GM12873 (cell line): ENCODE measurements at regions not wholly inside any gene's neighbourhood (a gene's known extent, or its start where the extent isn't known, plus 50 kb on each side); places are given as distances from the start of the nearest gene placed in this dataset.

Source experiments
- TF ChIP-seq, protein P1 (sequence below): IDR thresholded peaks from 2 replicates; pipeline ENCODE4 v1.5.1; 2012; ENCODE audit warnings: low read depth, mild to moderate bottlenecking, moderate library complexity, low read length, control low read depth; ENCODE audit not compliant: insufficient read depth; ENCODE audit errors: missing control alignments

DNA sequence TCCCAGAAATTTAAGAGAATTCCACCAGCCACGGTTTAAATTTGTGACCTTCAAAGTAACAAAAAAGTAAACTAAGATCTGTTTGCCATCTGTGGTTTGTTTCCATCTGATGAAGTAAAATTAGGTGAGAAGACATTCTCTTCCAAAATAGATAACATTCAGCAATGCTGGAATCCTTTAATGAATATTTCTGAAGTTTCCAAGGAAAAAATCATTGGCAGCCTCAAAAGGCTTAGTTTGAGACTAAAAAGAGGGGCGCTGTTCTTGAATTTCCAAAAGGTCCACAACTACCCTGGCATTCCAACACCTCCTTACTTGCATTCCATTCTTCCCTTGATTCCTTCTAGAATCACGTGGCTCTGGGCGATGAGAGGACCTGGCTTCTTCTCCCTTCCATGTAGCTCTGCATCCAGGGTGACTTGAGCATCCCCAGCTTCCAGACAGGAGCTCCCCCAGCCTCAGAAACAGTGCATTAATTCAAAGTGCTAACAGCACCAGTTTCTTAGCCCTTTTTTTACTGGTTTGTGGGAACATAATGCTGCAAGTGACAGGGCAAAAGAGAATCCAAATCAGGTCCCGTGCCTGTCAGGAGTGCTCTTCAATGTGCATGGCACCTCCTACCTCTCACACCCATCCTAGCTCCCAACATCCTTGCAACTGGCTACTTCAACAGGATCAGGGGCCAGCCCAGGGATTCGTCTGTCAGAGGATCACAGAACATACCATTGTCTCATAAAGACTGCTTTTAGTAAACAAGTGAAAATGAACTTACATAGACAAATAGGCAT lies 191.5 kb upstream of the S1PR3 start:
- TF ChIP-seq, protein P1, sequence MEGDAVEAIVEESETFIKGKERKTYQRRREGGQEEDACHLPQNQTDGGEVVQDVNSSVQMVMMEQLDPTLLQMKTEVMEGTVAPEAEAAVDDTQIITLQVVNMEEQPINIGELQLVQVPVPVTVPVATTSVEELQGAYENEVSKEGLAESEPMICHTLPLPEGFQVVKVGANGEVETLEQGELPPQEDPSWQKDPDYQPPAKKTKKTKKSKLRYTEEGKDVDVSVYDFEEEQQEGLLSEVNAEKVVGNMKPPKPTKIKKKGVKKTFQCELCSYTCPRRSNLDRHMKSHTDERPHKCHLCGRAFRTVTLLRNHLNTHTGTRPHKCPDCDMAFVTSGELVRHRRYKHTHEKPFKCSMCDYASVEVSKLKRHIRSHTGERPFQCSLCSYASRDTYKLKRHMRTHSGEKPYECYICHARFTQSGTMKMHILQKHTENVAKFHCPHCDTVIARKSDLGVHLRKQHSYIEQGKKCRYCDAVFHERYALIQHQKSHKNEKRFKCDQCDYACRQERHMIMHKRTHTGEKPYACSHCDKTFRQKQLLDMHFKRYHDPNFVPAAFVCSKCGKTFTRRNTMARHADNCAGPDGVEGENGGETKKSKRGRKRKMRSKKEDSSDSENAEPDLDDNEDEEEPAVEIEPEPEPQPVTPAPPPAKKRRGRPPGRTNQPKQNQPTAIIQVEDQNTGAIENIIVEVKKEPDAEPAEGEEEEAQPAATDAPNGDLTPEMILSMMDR, result no peak

DNA sequence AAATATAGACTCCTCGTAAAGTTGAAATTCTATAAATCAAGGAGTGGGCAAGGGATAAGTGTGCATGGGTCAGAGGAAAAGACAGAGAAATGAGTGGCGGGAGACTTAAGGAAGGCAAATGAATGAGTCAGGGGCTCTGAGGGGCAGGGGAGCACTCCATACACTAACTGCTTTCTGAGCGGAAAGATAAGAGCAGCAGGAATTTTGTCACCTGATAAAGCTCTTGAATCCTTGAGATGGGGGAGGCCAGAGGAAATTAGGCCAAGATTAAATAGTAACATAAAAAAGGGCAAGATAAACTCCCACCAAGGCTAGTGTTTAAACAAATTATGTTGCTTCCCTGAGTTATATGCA lies 191.0 kb upstream of the S1PR3 start:
- TF ChIP-seq, protein P1, result no peak

DNA sequence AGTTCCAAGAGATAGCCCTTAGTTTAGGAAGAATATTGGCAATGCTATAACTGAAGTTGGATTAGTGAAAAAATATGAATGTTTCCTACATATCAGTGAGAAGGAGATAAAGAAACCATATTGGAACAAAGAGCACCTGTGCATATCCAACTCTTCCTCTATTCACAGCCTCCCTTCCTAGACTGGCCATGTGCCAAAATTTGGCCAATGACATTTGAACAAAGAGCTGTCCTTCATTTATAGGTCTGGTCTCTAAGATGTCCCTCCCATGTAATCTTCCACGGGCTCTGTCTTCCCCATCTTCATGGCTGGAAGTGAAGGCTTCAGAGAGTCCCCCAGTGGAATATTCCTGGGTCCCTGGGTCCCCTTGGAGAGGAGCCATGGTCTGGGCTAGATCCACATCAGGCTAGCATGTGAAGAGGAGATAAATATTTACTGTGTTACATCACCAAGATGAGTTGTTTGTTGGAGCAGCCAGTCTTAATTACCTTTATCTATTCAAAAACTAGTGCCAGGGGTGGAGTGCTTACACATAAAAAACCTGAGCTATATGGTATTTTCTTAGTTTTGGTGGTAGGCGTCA lies 190.0 kb upstream of the S1PR3 start:
- TF ChIP-seq, protein P1, result no peak

DNA sequence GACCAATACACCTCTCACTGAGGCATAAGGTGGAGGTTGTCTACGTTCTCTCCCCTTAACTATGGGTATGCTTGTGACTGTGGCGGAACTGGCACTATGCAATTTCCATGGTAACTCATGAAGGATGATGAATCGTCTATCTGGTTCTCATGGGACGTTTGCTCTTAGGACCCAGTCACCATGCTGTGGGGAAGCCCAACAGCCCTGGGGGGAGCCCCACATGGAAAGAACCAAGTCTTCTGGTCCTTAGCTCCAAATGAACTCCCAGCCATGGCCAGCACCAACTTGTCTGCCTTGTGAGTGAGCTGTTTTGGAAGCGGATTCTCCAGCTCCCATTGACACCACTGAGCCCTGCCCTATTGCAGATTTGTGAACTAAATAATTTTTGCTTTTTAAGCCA lies 188.7 kb upstream of the S1PR3 start:
- TF ChIP-seq, protein P1, result no peak

DNA sequence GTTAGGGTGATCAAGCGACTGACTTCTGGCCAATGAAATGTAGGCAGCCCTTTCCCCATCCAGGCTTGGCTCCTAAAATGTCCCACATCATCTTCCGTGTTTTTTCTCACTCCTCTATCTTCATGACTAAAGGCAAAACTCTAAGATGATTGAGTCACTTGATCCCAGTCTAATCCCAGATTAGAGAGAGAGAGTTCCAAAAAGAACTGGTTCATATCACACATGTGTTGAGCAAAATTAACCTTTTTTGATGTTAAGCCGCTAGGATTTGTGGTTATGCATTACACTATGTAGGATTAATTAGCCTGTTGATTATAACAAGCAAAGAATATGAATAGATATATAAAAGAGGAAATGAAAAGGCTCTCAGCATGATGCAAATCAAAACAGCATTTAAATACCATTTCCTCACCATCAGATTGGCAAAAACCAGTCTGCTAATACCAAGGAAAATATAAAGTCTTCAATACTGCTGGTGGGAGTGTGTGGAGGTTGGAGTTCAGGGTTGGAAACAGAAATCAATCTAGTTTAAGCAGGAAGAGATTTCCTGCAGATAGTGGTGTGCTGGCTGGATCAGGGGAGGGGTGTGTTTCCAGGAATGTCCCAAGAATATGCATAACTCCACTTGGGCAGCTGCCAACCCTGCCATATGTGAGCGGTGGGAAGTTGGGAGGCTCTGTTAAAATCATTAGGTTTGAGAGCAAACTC lies 187.6 kb upstream of the S1PR3 start:
- TF ChIP-seq, protein P1, result no peak

DNA sequence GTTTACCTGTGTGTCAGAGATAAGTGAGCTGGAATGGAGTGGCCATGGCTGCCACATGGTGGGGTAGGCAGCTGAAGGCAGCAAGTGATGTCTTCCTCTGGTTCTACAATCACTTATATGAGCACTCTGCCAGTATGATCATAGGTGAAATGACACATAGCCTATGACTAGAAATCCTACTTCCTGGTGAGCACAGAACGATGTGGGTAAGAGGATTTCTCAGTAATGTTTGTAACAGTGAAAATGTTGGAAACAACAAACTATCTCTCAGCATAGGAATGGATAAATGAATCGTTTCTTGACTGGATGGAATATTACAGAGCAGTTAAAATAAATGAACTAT lies 187.0 kb upstream of the S1PR3 start:
- TF ChIP-seq, protein P1, result no peak

DNA sequence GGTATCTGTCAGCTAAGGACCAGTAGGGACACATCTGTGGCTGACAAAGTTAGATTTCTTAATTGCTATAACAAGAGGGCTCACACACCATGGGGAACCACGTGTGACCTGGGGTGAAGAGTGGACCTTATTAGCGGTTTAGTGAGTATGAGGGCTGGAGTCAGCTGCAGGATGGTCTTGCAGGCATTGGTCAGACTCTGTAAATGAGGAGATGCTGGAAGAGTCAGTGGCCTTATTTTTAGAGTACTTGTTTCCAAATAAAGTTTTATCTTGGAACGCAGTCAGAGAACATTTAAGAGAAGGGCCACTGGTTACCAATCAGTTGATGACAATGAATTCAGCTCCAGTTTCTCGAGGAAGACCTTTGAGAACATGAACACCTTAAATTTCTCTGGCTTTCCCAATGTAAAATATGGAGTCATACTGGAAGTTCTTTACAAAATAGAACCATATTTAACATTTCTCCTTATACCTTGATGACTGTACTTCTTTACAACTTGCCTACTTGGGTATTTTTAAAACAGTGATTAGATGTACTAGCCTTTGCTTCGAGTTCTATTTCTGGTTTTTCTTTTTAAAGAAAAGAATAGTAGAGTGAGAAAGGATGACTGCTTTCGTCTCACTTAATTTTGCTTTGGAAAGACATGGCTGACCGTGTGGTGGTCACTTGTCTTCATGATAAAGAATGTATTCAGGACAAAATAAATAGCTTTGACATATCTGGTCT lies 185.9 kb upstream of the S1PR3 start:
- TF ChIP-seq, protein P1, result no peak
